GM19455 (cell line): ENCODE measurements at regions not wholly inside any gene's neighbourhood (a gene's known extent, or its start where the extent isn't known, plus 50 kb on each side); places are given as distances from the start of the nearest gene placed in this dataset.
"Not testable (repeated sequence)": the region's sequence is repeated elsewhere in the genome, so short reads cannot be mapped to it uniquely, and the experiment has no call there.

Experiments
- ATAC-seq: cut with Tn5 transposase; IDR thresholded peaks from one replicate; pipeline ENCODE4 v1.9.1; 2021; ENCODE audit not compliant: unreplicated experiment

DNA sequence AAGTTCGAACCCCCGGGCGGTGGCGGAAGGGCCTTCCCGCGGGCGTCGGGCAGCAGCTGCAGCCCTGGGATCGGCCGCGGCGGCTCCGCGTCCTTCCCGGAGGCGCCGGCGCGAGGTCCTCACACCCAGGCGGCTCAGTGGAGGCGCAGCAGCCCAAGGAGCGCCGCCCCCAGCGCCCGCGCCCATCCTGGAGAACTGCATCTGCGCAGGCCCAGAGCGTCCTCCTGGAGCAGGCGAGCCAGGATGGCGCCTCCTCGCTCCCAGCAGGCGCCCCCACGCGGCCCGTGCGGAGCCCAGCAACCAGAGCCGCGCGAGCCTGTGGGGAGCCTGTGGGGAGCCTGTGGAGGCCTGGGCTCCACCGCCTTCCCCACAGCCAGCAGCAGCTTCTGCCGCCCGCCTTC is 872.5 kb downstream of the TMEM121 start:
- not testable (repeated sequence) for ATAC-seq

DNA sequence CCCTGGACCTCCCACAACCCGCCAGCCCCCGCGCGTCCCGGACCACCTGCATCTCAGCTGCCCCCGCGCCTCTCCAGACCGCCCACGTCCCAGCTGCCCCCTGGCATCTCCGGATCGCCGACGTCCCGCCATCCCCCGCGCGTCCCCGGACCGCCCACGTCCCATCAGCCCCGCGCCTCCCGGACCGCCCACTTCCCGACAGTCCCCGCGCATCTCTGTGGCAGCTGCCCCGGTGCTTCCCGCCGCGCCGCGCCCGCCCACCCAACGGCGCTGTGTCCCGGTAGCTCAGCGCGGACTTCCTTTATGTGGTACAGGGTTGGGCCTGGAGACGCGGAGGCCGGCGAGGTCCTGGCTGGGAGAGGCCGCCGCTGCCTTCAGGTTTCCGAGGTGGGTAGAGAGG is 874.9 kb downstream of the TMEM121 start:
- ATAC-seq = not testable (repeated sequence)

DNA sequence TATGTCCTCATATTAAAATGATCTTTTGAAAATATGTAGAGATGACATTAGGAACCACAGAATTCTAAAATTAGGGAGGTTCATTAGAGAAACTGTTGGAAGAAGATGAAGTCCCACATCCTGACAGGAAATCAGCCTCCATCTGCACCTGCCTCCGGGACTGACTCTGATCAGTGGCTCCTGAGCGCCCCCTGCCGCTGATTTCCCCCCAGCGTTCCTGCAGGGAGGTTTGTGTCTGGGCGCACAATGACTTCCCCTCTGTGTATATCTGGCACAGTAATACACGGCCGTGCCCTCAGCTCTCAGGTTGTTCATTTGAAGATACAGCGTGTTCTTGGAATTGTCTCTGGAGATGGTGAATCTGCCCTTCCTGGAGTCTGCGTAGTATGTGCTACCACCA is 883.8 kb downstream of the TMEM121 start:
- ATAC-seq = not testable (repeated sequence)

DNA sequence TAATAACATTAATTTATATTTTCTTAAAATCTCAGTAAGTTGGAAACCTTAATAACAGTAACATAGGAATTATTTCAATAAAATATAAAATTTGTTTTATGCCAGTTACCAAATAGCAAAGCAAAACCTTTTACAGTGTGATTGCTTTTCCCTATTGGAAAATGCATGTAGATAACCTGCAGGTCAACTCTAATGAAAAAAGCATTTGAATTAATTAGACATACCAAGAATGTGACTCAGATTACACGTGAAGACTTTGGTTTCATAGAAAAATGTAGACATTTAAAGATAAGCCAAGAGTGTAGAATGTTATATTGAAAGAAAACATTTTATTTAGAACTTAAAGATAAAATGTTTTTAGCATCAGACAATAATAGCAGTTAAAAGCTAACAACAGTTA is 888.1 kb downstream of the TMEM121 start:
- no peak for ATAC-seq

DNA sequence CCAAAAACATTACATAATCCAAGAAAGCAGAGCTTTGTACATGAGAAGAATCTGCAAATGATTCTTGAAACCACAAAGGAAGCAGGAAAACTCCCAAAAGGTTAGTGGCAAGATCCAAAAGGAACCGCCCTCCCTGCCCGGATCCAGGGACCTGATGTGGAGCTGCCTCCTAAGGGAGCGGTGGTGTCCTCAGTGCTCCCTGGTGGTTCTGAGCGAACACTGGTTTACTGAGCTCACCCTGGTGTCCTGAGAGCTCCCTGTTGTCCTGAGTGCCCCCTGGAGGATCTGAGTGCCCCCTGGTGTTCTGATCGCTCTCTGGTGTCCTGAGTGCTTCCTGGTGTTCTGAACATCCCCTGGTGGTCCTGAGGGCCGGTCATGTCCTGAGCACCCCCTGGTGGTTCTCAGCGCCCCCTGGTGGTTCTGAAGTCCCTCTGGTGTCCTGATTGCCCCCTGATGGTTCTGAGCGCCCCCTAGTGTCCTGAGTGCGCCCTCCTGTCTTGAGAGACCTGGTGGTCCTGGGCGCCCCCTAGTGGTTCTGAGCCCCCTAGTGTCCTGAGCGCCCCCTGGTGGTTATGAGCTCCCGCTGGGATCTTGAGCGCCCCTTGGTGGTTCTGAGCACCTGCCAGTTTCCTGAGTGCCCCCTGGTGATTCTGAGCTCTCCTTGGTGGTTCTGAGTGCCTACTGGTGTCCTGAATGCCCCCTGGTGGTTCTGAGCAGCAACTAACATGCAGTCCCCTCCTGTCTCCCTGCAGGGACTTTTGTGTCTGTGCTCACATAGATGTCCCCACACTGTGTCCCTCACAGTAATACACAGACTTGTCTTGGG is 891.1 kb downstream of the TMEM121 start:
- peak; percentile 77 for ATAC-seq

DNA sequence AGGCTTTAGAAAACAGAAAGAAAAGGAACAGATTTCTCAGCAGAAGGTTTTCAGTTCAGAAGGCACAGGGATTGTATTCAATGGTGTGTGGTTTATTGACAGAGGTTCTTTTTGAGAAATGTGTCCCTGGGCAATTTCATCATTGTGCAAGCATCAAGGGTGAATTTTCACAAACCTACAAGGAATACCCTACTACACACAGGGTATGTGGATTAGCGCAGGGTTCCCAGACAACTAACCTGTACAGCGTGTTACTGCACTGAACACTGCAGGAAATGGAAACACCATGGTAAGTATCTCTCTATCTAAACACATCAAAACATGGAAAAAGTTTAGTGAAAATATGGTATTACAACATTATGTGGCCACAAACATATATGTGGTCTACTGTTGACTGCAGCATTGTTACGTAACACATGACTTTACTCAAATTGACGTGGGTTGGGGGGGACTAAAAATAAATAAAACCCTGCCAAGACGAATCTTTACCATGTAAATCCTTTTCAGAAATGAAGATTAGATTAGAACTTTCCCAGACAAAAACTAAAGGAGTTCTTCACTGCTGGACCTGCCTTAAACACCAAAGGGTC is 893.1 kb downstream of the TMEM121 start:
- no peak for ATAC-seq

DNA sequence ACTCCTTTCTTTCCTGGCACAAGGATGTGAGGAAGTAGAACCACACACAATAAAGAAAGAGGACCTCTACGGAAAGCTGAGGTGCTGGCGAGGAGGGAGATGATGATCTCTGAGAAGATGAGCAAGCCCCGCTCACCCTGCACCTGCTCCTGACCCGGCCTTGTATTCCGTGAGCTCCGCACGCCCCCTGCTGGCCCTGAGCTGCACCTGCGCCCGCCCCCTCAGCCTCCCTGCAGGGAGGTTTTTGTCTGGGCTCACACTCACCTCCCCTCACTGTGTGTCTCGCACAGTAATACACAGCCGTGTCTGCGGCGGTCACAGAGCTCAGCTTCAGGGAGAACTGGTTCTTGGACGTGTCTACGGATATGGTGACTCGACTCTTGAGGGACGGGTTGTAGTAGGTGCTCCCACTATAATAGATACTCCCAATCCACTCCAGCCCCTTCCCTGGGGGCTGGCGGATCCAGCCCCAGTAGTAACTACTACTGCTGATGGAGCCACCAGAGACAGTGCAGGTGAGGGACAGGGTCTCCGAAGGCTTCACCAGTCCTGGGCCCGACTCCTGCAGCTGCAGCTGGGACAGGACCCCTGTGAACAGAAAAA is 895.1 kb downstream of the TMEM121 start:
- ATAC-seq = not testable (repeated sequence)

DNA sequence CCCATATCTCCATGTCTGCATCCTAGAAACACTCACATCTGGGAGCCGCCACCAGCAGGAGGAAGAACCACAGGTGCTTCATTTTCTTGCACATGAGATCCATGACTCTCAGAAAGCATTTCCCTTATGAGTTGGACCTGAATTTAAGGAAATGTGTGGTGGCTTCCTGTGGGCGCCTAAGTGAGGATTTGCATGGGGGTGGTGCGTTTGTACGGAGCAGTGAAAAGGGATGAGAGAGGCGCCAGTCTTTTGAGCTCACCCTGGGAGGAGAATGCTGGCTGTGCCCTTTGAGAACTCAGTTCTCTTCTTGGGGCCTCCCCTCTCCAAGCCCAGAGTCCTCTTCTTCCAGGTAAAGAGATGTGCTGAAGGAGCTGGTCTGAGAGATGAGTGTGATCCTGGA is 895.7 kb downstream of the TMEM121 start:
- ATAC-seq = no peak

DNA sequence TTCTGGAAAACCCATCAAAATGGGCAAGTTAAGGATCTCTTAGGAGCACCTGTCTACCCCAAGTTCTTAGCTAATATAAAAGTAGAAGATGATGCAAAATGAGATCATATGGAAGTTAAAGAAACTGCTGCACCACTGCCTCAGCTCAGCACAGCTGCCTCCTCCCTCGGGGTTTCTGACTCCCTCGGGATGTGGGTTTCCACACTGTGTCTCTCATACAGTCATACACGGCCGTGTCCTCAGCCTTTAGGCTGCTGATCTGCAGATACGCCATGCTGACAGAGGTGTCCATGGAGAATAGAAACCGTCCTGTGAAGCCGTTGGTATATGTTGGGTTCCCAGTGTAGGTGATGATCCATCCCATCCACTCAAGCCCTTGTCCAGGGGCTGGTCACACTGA is 898.8 kb downstream of the TMEM121 start:
- not testable (repeated sequence) for ATAC-seq

DNA sequence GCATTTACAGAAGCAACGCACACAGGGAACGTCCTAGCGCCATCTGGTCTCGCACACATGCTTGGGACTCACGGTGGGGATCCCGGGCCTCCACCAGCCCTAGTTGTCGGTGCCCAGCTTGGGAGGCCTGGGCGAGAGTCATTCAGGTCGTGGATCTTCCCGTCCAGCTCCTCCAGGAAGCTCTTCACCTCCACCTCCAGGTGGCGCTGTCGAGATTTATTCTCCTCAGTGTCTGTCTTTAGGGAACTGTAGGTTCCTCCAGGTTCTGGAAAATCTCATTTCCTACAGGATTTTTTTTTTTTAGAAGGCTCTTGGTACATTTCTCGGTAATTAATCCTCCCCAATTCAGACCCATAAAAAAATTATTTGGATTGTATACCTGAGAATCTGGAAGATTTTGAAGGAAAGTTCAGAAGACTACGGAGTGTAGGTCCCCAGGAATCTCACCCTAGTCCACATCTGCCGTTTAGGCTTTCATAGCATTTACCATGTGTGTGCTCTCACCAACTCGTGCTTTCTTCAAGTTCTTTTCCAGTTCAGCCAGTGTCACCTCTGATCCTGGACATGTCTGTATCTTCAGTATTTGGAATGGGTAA is 910.0 kb downstream of the TMEM121 start:
- ATAC-seq = no peak

DNA sequence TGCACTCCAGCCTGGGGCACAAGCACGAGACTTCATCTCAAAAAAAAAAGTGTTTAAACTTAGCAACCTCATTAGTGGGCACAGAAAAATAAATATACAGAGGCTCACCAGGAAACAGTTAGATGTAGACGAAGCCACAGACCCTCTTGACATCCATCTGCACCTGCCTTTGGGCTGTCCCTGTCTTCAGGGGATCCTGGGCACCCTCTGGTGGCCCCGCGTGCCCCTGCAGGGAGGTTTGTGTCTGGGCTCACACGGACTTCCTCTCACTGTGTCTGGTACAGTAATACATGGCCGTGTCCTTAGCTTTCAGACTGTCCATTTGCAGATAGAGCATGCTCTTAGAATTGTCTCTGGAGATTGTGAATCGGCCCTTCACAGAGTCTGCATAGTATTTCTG is 916.5 kb downstream of the TMEM121 start:
- no peak for ATAC-seq

DNA sequence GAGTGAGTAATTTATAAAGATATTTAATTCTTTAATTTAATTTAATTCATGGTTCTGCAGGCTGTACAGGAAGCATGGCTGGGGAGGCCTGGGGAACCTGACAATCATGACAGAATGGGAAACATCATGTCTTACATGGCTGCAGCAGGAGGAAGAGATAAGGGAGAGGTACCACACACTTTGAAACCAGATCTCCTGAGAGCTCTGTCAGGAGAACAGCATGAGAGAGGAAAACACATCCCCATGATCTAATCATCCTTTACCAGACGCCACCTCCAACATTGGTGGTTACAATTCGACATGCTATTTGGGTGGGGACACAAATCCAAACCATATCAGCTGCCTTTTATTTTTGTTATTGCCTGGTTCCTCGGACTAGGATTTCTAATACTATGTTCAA is 928.6 kb downstream of the TMEM121 start:
- no peak for ATAC-seq

DNA sequence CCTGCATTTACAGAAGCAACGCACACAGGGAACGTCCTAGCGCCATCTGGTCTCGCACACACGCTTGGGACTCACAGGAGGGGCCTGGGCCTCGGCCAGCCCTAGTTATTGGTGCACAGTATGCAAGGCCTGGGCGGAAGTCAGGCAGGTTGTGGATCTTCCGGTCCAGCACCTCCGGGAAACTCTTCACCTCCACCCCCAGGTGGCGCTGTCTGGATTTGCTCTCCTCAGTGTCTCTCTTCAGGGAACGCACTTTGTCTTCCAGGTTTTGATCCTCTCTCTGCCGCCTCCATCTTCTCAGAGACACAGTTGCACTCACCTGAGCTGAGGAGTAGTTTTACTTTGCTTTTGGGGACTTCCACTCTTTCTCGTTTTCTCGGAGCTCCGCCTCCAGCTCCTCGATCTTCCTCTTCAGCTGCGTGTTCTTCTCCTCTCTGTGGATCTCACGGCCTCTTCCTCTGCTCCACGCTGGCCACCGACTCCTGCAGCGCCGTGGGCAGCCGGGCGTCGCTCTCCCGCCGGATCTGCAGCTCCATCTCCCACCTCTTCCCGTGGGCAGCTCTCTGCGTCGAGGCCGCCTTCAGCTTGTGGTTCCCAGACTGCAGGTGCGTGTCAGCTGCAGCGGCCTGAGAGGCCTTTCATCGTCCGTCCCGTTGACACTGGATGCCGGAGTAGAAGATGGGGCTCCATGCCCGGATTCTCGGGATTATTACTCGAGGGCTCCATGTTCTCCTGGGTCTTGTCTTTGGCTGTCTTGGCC is 933.8 kb downstream of the TMEM121 start:
- ATAC-seq = no peak

DNA sequence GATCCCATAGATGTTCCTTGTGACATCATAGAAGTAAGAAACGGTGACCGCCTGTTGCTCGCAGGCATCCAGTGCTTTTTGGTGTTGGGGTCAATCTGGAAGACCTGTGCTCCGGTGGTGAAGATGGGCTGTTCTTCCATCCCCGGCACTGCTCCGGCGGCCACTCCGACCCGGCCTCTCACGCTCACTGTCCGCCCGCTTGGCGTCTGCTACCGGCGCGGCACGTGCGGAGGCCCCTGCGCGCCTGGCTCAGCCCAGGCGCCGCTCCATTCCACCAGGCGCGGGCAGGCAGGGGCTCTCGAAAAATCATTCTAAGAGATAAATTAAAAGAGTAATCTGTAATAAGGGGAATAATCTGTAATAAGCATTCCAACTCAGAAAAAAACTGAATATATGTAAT is 934.5 kb downstream of the TMEM121 start:
- no peak for ATAC-seq

DNA sequence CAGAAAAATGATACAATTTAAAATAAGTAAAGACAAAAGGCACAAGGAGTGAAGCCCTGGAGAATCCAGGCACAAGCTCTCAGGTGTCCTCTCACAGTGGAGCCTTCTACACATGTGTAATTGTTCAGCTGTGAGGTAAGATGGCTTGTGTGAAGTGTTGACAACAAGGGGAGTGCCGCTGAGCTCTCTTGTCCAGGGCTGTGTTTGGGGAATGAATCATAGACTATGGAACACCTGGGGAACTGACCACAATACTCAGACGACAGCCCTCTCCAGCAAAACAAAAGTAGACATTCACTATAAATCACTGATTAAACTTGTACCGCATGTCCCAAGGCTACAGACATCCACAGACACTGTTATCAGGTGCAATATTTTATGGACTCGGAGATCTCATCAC is 940.1 kb downstream of the TMEM121 start:
- ATAC-seq = not testable (repeated sequence)

DNA sequence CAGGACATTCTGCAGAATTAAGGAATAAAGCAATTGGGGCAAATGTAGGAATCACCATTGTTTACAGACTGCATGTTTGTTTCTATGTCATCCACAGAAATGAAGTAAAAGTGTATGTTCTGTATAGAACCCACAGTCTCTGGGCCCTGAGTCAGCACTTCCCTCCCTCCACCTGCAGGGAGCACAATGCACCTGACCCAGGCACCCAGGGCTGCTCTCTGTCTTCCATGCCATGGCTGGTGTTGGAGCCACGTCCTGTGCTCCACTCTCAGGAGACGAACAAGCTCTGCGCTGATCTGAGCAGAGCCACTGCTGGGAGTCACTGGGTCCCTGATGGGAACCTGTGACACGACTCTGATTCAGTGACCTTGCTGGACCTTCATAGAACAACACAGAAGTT is 942.5 kb downstream of the TMEM121 start:
- ATAC-seq = not testable (repeated sequence)

DNA sequence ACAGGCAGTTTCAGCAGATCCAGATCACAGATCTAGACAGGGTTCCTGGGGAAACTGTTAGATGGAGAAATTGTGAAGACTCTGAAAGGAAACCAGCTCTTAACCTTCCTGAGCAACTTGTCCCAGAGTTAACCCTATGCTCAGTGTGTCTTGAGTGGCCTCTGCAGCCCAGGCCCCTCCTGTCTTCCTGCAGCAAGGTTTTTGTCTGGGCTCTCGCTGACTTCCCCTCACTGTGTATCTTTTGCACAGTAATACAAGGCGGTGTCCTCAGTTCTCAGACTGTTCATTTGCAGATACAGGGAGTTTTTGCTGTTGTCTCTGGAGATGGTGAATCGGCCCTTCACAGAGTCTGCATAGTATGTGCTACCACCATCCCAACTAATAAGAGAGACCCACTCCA is 943.6 kb downstream of the TMEM121 start:
- ATAC-seq = not testable (repeated sequence)

DNA sequence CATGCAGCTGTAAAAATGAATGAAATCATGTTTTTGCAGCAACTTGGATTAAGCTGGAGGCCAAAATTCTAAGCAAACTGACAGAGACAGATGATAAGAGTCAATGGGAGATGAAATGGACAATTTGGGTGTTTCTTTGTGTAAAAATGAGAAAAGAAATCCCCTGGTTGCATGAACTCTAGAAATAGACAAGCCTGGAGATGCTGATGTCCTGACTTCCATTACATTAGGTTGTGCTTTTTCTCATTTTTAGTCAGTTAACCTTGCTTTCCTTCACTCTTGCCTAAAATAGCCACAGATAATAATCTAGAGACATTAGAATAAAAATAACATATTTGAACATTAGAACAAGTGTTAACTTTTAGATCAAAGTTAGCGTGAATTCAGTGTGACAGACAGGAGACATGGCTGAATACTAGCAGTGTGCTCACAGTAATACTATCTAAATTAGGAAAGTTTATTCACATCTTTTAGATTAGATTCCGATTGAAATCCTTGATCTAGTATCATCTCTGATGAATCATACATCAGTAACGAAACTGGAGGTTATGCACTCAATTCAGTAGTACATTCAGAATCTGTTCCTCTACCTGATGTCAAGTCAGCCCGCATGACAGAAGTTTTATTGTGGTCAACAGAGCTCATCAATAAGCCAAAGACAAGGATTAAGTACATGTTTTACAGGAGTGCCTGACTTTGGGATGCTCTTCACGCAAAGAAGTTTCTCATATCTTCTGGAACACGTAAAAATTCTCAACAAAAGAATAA is 948.1 kb downstream of the TMEM121 start:
- not testable (repeated sequence) for ATAC-seq

DNA sequence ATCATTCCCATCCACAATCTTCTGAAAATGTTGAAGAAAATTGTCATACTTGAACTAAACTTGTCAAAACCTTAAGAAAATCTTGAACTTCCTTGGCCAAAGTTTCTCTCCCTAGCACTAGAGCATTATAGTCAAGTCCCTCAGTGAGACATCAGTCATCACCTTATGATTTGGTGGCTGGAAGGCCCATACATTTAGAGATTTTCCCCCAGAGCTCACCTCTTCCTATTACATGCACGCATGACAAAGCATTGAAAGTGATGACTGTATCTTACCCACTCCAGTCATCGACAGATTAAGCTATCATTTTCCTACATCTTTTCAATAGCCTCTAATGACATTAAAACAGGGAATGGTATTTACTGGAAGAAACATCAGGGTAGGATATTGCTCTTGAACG is 948.8 kb downstream of the TMEM121 start:
- ATAC-seq = not testable (repeated sequence)

DNA sequence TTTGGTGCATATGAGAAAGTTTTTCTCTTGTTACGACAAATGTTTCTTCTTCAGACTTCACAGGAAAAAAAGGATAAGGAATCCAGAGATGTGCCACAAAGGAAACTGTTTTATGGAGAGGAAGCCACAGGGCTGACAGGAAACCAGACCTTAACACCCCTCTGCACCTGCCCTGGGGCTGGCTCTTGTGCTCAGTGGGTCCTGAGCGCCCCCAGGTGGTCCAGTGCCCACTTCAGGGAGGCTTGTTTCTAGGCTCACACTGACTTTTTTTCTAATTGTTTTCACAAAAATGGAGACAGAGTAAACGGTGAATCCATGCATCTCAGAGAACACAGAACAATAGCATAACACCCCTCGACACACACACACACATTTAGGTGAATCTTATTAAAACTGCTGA is 951.2 kb downstream of the TMEM121 start:
- ATAC-seq = not testable (repeated sequence)
